ENCODE measurements at regions not wholly inside any gene's neighbourhood (a gene's known extent, or its start where the extent isn't known, plus 50 kb on each side); places are given as distances from the start of the nearest gene placed in this dataset.
A peak's percentile ranks its signal among the peaks of the same experiment; 100 is the strongest.

GRCh38 chr15:99902248-99902928 is 169.2 kb upstream of the LYSMD4 start:
- DNase-seq, result no peak
- WGBS (ENCODE audit: insufficient coverage, low lambda C conversion rate), result 100% methylated on average over 1 of the region's 1 CpG
- no peaks in the 10 kb centered on the region for H3K27me3 ChIP-seq (ENCODE audit: control insufficient read depth, insufficient read depth, low read length)
- no peak overlapping the region for H3K27ac ChIP-seq (ENCODE audit: low read length)
- H3K9me3 ChIP-seq (ENCODE audit: control insufficient read depth, low read depth, low read length), result peaks cover 4% of the 10 kb centered on the region
- no peaks in the 10 kb centered on the region for H3K36me3 ChIP-seq (ENCODE audit: control insufficient read depth, insufficient read depth, low read length)
- H3K4me1 ChIP-seq (ENCODE audit: control insufficient read depth, insufficient read depth, low read length), result no peaks in the 10 kb centered on the region
- no peak overlapping the region for H3K4me3 ChIP-seq (ENCODE audit: low read length)

- no peaks in the 10 kb centered on the region for H3K4me1 ChIP-seq (ENCODE audit: control insufficient read depth, insufficient read depth, low read length)
- no peak overlapping the region for H3K4me3 ChIP-seq (ENCODE audit: low read length)
- peak in 1 of 2 donors; percentile 22 for DNase-seq
- no CpG with 5 or more reads among the region's 4 CpGs for WGBS (ENCODE audit: insufficient coverage, low lambda C conversion rate)
- no peaks in the 10 kb centered on the region for H3K36me3 ChIP-seq (ENCODE audit: control insufficient read depth, insufficient read depth, low read length)
- peaks cover 4% of the 10 kb centered on the region for H3K9me3 ChIP-seq (ENCODE audit: control insufficient read depth, low read depth, low read length)
- H3K27ac ChIP-seq (ENCODE audit: low read length), result peak overlapping the region; percentile 56
- no peaks in the 10 kb centered on the region for H3K27me3 ChIP-seq (ENCODE audit: control insufficient read depth, insufficient read depth, low read length)
These were observed 162.7 kb upstream of the LYSMD4 start for GRCh38 chr15:99895956-99896311.

GRCh38 chr15:99895189-99895955 is 162.1 kb upstream of the LYSMD4 start:
- Histone ChIP-seq H3K9me3 (ENCODE audit: control insufficient read depth, low read depth, low read length) (peaks cover 4% of the 10 kb centered on the region), H3K27me3 (ENCODE audit: control insufficient read depth, insufficient read depth, low read length) (no peaks in the 10 kb centered on the region), H3K4me3 (ENCODE audit: low read length) (no peak overlapping the region), H3K4me1 (ENCODE audit: control insufficient read depth, insufficient read depth, low read length) (no peaks in the 10 kb centered on the region), H3K36me3 (ENCODE audit: control insufficient read depth, insufficient read depth, low read length) (no peaks in the 10 kb centered on the region), H3K27ac (ENCODE audit: low read length) (no peak overlapping the region)
- WGBS (ENCODE audit: insufficient coverage, low lambda C conversion rate), result 100% methylated on average over 1 of the region's 4 CpGs
- DNase-seq, result no peak

- Histone ChIP-seq H3K4me1 (ENCODE audit: control insufficient read depth, insufficient read depth, low read length) (no peaks in the 10 kb centered on the region), H3K27ac (ENCODE audit: low read length) (no peak overlapping the region), H3K9me3 (ENCODE audit: control insufficient read depth, low read depth, low read length) (no peaks in the 10 kb centered on the region), H3K4me3 (ENCODE audit: low read length) (no peak overlapping the region), H3K36me3 (ENCODE audit: control insufficient read depth, insufficient read depth, low read length) (no peaks in the 10 kb centered on the region), H3K27me3 (ENCODE audit: control insufficient read depth, insufficient read depth, low read length) (no peaks in the 10 kb centered on the region)
- DNase-seq, result no peak
- 100% methylated on average over 1 of the region's 3 CpGs for WGBS (ENCODE audit: insufficient coverage, low lambda C conversion rate)
These were observed 145.6 kb upstream of the LYSMD4 start for GRCh38 chr15:99878835-99879234.

GRCh38 chr15:99873451-99873850 is 140.2 kb upstream of the LYSMD4 start:
- WGBS (ENCODE audit: insufficient coverage, low lambda C conversion rate), result no CpG with 5 or more reads among the region's 2 CpGs
- Histone ChIP-seq H3K27ac (ENCODE audit: low read length) (no peak overlapping the region), H3K4me1 (ENCODE audit: control insufficient read depth, insufficient read depth, low read length) (no peaks in the 10 kb centered on the region), H3K27me3 (ENCODE audit: control insufficient read depth, insufficient read depth, low read length) (no peaks in the 10 kb centered on the region), H3K4me3 (ENCODE audit: low read length) (no peak overlapping the region), H3K9me3 (ENCODE audit: control insufficient read depth, low read depth, low read length) (no peaks in the 10 kb centered on the region), H3K36me3 (ENCODE audit: control insufficient read depth, insufficient read depth, low read length) (no peaks in the 10 kb centered on the region)
- DNase-seq, result no peak

GRCh38 chr15:99863550-99864198 is 130.4 kb upstream of the LYSMD4 start:
- H3K4me1 ChIP-seq (ENCODE audit: control insufficient read depth, insufficient read depth, low read length), result peaks cover 5% of the 10 kb centered on the region
- H3K4me3 ChIP-seq (ENCODE audit: low read length), result no peak overlapping the region
- peak overlapping the region; percentile 56 for H3K27ac ChIP-seq (ENCODE audit: low read length)
- H3K36me3 ChIP-seq (ENCODE audit: control insufficient read depth, insufficient read depth, low read length), result no peaks in the 10 kb centered on the region
- peak; percentile 33 to 77 for DNase-seq
- H3K9me3 ChIP-seq (ENCODE audit: control insufficient read depth, low read depth, low read length), result no peaks in the 10 kb centered on the region
- no peaks in the 10 kb centered on the region for H3K27me3 ChIP-seq (ENCODE audit: control insufficient read depth, insufficient read depth, low read length)
- WGBS (ENCODE audit: insufficient coverage, low lambda C conversion rate), result 0% methylated on average over 1 of the region's 3 CpGs

GRCh38 chr15:99857836-99858235 is 124.6 kb upstream of the LYSMD4 start:
- H3K27ac ChIP-seq (ENCODE audit: low read length), result no peak overlapping the region
- no peaks in the 10 kb centered on the region for H3K27me3 ChIP-seq (ENCODE audit: control insufficient read depth, insufficient read depth, low read length)
- no peaks in the 10 kb centered on the region for H3K4me1 ChIP-seq (ENCODE audit: control insufficient read depth, insufficient read depth, low read length)
- no CpG with 5 or more reads among the region's 1 CpG for WGBS (ENCODE audit: insufficient coverage, low lambda C conversion rate)
- no peak overlapping the region for H3K4me3 ChIP-seq (ENCODE audit: low read length)
- DNase-seq, result no peak
- H3K36me3 ChIP-seq (ENCODE audit: control insufficient read depth, insufficient read depth, low read length), result no peaks in the 10 kb centered on the region
- H3K9me3 ChIP-seq (ENCODE audit: control insufficient read depth, low read depth, low read length), result no peaks in the 10 kb centered on the region

GRCh38 chr15:99850517-99850916 is 117.3 kb upstream of the LYSMD4 start:
- no peaks in the 10 kb centered on the region for H3K27me3 ChIP-seq (ENCODE audit: control insufficient read depth, insufficient read depth, low read length)
- no peak for DNase-seq
- H3K4me1 ChIP-seq (ENCODE audit: control insufficient read depth, insufficient read depth, low read length), result no peaks in the 10 kb centered on the region
- WGBS (ENCODE audit: insufficient coverage, low lambda C conversion rate), result 100% methylated on average over 1 of the region's 1 CpG
- H3K27ac ChIP-seq (ENCODE audit: low read length), result no peak overlapping the region
- no peak overlapping the region for H3K4me3 ChIP-seq (ENCODE audit: low read length)
- H3K9me3 ChIP-seq (ENCODE audit: control insufficient read depth, low read depth, low read length), result no peaks in the 10 kb centered on the region
- H3K36me3 ChIP-seq (ENCODE audit: control insufficient read depth, insufficient read depth, low read length), result no peaks in the 10 kb centered on the region

- H3K4me1 ChIP-seq (ENCODE audit: control insufficient read depth, insufficient read depth, low read length), result no peaks in the 10 kb centered on the region
- H3K4me3 ChIP-seq (ENCODE audit: low read length), result no peak overlapping the region
- no peaks in the 10 kb centered on the region for H3K9me3 ChIP-seq (ENCODE audit: control insufficient read depth, low read depth, low read length)
- 73% methylated on average over 2 of the region's 3 CpGs for WGBS (ENCODE audit: insufficient coverage, low lambda C conversion rate)
- no peak for DNase-seq
- H3K27me3 ChIP-seq (ENCODE audit: control insufficient read depth, insufficient read depth, low read length), result no peaks in the 10 kb centered on the region
- H3K27ac ChIP-seq (ENCODE audit: low read length), result no peak overlapping the region
- H3K36me3 ChIP-seq (ENCODE audit: control insufficient read depth, insufficient read depth, low read length), result no peaks in the 10 kb centered on the region
These were observed 111.8 kb upstream of the LYSMD4 start for GRCh38 chr15:99845009-99845408.

- Histone ChIP-seq H3K4me1 (ENCODE audit: control insufficient read depth, insufficient read depth, low read length) (no peaks in the 10 kb centered on the region), H3K4me3 (ENCODE audit: low read length) (no peak overlapping the region), H3K27me3 (ENCODE audit: control insufficient read depth, insufficient read depth, low read length) (no peaks in the 10 kb centered on the region), H3K9me3 (ENCODE audit: control insufficient read depth, low read depth, low read length) (no peaks in the 10 kb centered on the region), H3K27ac (ENCODE audit: low read length) (no peak overlapping the region), H3K36me3 (ENCODE audit: control insufficient read depth, insufficient read depth, low read length) (no peaks in the 10 kb centered on the region)
- DNase-seq, result no peak
- WGBS (ENCODE audit: insufficient coverage, low lambda C conversion rate), result 75% methylated on average over 6 of the region's 8 CpGs
These were observed 110.9 kb upstream of the LYSMD4 start for GRCh38 chr15:99844150-99844549.

All from large intestine (tissue), 3 donors.